Prostate gland (tissue), 2 donors: ENCODE measurements at regions not wholly inside any gene's neighbourhood (a gene's known extent, or its start where the extent isn't known, plus 50 kb on each side); places are given as distances from the start of the nearest gene placed in this dataset.

Experiments used
- DNase-seq: peaks from one replicate; pipeline ENCODE4 v3.0.0-alpha.2; 2019; ENCODE audit warnings: low spot score
- H3K27ac ChIP-seq, 2 donors: fragments of 200-600 bp; sonication (generic); 2 replicates each; pipeline ENCODE4 v1.5.1; 2017 to 2019
- H3K27me3 ChIP-seq: fragments of 200-600 bp; sonication (generic); replicated peaks from 2 replicates; pipeline ENCODE4 v1.5.1; 2019; ENCODE audit not compliant: insufficient read depth
- H3K36me3 ChIP-seq, 2 donors: fragments of 200-600 bp; sonication (generic); 1 replicate in 1 of 2; 2 replicates in 1 of 2; pipeline versions ENCODE4 v1.5.1 to v1.8.1; 2017 to 2019
- H3K4me1 ChIP-seq: fragments of 200-600 bp; sonication (generic); replicated peaks from 2 replicates; pipeline ENCODE4 v1.5.1; 2019
- H3K4me3 ChIP-seq, 2 donors: fragments of 200-600 bp; sonication (generic); 2 replicates each; pipeline ENCODE4 v1.5.1; 2017 to 2019
- H3K9me3 ChIP-seq: fragments of 200-600 bp; sonication (generic); 2 replicates; pipeline ENCODE4 v1.5.1; 2017
- POLR2A ChIP-seq: fragments of 450-650 bp; IDR thresholded peaks from one replicate; pipeline ENCODE4 v1.6.1; 2016; ENCODE audit warnings: antibody characterized with exemption, mild to moderate bottlenecking
- POLR2AphosphoS5 ChIP-seq: sonication (generic); formaldehyde crosslinking; IDR thresholded peaks from one replicate; pipeline ENCODE4 v1.6.1; 2017; ENCODE audit warnings: antibody characterized with exemption
- WGBS: methylation state at CpG from one replicate; pipeline ENCODE4 v1.1.5; 2018; 5-methylcytosine and 5-hydroxymethylcytosine counted together
- intact Hi-C: fragments of 100-400 bp; cut with DNase I; formaldehyde crosslinking; loops from one replicate; pipeline ENCODE4 v1.14.2; 2022
- TF ChIP-seq, protein P1 (sequence below), 4 experiments: fragments of 200-600 bp in 2 of 4; fragments of 450-650 bp in 2 of 4; sonication (generic) in 2 of 4; IDR thresholded peaks; 1 replicate in 3 of 4; 2 replicates in 1 of 4; pipeline ENCODE4 v1.5.1; 2016 to 2019; ENCODE audit warnings: antibody characterized with exemption in 4 of 4, mild to moderate bottlenecking in 2 of 4, moderate library complexity in 2 of 4

DNA sequence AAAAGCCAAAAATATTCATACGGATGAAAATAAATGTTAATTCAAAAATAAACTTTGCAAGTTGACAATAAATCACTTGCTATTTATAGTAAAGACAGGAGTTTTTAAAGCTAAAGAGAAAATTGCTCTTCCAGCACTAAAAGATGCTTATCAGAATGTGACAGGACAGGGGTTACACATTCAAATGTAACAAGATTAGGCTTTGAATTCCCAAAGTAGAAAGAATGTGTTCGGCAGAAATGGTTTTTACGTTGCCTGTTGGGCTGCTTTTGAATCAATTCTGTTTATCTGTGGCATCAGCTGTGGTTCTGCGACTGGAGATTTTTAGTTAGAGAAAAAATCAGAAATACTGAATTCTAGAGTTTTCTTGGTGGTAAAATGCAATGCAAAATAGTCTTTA lies 669.4 kb downstream of the CPS1 start:
- WGBS = 21% methylated on average over 4 of the region's 4 CpGs
- intact Hi-C loops = no loop called here
- DNase-seq = no peak

DNA sequence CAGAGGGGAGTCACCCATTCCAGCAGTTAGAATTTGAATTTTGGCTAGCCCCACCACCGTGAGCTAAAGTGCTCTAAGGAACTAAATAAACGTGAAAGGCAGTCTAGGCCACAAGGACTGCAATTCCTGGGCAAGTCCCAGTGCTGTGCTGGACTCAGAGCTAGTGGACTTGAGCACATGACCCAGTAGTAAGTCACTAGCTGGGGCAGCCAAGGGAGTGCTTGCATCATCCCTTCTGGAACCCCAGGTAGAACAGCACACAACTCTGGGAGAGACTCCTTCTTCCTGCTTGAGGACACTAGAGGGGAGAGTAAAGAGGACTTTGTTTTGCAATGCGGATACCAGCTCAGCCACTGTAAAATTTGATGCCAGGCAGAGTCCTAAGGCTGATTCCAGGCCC lies 672.2 kb downstream of the CPS1 start:
- no peak overlapping the region for H3K27ac ChIP-seq
- TF ChIP-seq POLR2AphosphoS5 (no peak), POLR2A (no peak)
- TF ChIP-seq, protein P1, sequence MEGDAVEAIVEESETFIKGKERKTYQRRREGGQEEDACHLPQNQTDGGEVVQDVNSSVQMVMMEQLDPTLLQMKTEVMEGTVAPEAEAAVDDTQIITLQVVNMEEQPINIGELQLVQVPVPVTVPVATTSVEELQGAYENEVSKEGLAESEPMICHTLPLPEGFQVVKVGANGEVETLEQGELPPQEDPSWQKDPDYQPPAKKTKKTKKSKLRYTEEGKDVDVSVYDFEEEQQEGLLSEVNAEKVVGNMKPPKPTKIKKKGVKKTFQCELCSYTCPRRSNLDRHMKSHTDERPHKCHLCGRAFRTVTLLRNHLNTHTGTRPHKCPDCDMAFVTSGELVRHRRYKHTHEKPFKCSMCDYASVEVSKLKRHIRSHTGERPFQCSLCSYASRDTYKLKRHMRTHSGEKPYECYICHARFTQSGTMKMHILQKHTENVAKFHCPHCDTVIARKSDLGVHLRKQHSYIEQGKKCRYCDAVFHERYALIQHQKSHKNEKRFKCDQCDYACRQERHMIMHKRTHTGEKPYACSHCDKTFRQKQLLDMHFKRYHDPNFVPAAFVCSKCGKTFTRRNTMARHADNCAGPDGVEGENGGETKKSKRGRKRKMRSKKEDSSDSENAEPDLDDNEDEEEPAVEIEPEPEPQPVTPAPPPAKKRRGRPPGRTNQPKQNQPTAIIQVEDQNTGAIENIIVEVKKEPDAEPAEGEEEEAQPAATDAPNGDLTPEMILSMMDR (IDR thresholded peaks at IDR 0.05) = no peak
- WGBS = 84% methylated on average over 3 of the region's 3 CpGs
- H3K4me1 ChIP-seq = no peaks in the 10 kb centered on the region
- H3K36me3 ChIP-seq = no peaks in the 10 kb centered on the region
- DNase-seq = no peak
- no peaks in the 10 kb centered on the region for H3K27me3 ChIP-seq
- intact Hi-C loops = no loop called here
- H3K4me3 ChIP-seq = no peak overlapping the region
- no peaks in the 10 kb centered on the region for H3K9me3 ChIP-seq

More for the DNA sequence above, 669.4 kb downstream of the CPS1 start:
- no peaks in the 10 kb centered on the region for H3K27me3 ChIP-seq
- H3K27ac ChIP-seq = no peak overlapping the region
- TF ChIP-seq POLR2A (no peak), POLR2AphosphoS5 (no peak)
- TF ChIP-seq, protein P1 (IDR thresholded peaks at IDR 0.05) = no peak
- no peaks in the 10 kb centered on the region for H3K4me1 ChIP-seq
- no peaks in the 10 kb centered on the region for H3K36me3 ChIP-seq
- no peaks in the 10 kb centered on the region for H3K9me3 ChIP-seq
- H3K4me3 ChIP-seq = no peak overlapping the region

DNA sequence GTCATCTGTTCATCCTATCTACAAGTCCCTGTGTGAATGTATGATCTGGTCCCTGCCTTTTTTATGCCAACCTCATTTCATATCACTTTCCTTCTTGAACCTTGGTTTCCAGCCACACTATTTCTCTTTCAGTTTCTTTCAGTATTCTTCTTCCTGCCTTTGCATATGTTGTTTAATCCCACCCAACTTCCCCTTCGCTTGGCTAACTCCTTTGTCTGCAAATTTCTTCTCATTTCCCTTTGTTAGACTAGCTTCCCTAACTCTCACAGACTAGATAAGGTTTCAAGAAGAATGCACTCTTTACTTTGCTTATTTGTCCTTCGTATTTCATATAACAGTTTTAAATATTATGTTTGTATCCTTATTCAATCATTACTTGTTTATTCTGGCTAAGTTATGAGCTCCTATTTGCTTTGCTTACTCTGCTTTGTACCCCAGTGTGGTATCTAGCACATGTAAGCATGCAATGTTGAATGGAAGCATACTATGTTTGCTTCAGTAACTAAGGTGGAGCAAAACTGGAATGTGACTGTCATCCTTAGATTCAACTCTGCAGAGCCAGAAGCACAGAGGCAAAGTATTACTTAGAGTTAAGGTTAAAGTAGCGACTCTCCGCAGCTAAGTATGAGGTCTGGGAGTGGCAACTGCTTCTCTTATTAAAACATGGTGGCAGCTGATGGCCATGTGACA lies 681.3 kb downstream of the CPS1 start:
- 67% methylated on average over 4 of the region's 4 CpGs for WGBS
- TF ChIP-seq POLR2A (no peak), POLR2AphosphoS5 (no peak)
- TF ChIP-seq, protein P1 (IDR thresholded peaks at IDR 0.05) = no peak
- DNase-seq = no peak
- Histone ChIP-seq H3K36me3 (no peaks in the 10 kb centered on the region), H3K27me3 (no peaks in the 10 kb centered on the region), H3K9me3 (no peaks in the 10 kb centered on the region), H3K27ac (no peak overlapping the region), H3K4me1 (no peaks in the 10 kb centered on the region), H3K4me3 (no peak overlapping the region)
- intact Hi-C loops = no loop called here

DNA sequence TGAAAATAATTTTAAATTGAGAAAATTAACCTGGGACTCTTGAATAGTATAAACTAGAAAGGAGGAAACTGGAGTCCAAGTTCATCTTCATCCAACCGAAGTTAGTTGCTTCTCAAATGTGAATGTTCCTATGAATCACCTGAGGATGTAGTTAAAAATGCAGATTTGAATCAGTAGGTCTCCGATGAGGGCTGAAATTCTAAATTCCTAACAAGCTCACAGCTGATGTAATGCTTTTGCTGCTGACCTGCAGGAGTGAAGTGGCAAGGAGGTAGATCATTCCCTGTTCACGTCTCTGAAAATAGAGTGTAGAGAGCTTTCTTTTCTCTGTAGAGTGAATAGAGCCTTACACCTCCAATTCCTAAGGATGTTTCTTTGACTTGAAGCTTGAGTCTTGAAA lies 685.5 kb downstream of the CPS1 start:
- H3K27me3 ChIP-seq = no peaks in the 10 kb centered on the region
- intact Hi-C loops = no loop called here
- H3K4me3 ChIP-seq = no peak overlapping the region
- no peak overlapping the region for H3K27ac ChIP-seq
- no peaks in the 10 kb centered on the region for H3K36me3 ChIP-seq
- H3K9me3 ChIP-seq = no peaks in the 10 kb centered on the region
- TF ChIP-seq POLR2AphosphoS5 (no peak), POLR2A (no peak)
- TF ChIP-seq, protein P1 (IDR thresholded peaks at IDR 0.05) = no peak
- no peaks in the 10 kb centered on the region for H3K4me1 ChIP-seq
- no peak for DNase-seq
- WGBS = 90% methylated on average over 3 of the region's 3 CpGs

DNA sequence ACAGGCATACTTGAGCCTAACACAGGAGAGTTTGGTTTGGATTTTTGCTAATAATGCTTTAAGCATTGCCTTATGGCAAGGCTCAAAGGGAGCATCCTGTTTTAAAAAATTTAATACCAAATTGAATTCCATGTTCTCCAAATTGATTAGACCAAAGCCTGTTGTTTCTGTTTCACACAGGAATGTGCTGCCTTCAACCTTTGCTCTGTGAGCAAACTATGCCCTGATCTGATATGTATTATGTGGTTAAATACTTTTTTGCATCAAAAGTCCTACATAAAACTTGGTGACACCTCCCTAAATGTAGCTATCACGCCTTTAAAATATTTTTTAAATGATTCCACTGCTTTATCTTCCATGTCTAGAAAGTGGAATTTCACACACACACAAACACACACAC lies 691.4 kb downstream of the CPS1 start:
- H3K4me1 ChIP-seq = no peaks in the 10 kb centered on the region
- TF ChIP-seq POLR2AphosphoS5 = no peak
- no peak overlapping the region for H3K27ac ChIP-seq
- WGBS = 75% methylated on average over 1 of the region's 1 CpG
- intact Hi-C loops = no loop called here
- no peak for DNase-seq
- H3K27me3 ChIP-seq = no peaks in the 10 kb centered on the region
- H3K4me3 ChIP-seq = no peak overlapping the region
- no peaks in the 10 kb centered on the region for H3K36me3 ChIP-seq
- no peaks in the 10 kb centered on the region for H3K9me3 ChIP-seq
